Stomach (tissue), 8 donors: ENCODE measurements at regions not wholly inside any gene's neighbourhood (a gene's known extent, or its start where the extent isn't known, plus 50 kb on each side); places are given as distances from the start of the nearest gene placed in this dataset.

Experiments used
- DNase-seq, 2 donors: peaks; one replicate each; pipeline versions ENCODE4 v3.0.0 to v3.0.0-alpha.2; 2013 to 2019
- H3K27ac ChIP-seq, 5 donors: fragments of 200-600 bp in 4 of 5; sonication (generic) in 4 of 5; one replicate each; pipeline ENCODE4 v1.5.1; 2013 to 2019; ENCODE audit warnings: mild to moderate bottlenecking in 1 of 5, moderate library complexity in 1 of 5
- H3K27me3 ChIP-seq, 3 donors: fragments of 200-600 bp; sonication (generic); one replicate each; pipeline ENCODE4 v1.5.1; 2017 to 2019; ENCODE audit warnings: mixed run types in 1 of 3
- H3K36me3 ChIP-seq, 4 donors: fragments of 200-600 bp; sonication (generic); 1 replicate in 3 of 4; 2 replicates in 1 of 4; pipeline ENCODE4 v1.5.1; 2016 to 2019
- H3K4me1 ChIP-seq, 4 donors: fragments of 200-600 bp; sonication (generic); one replicate each; pipeline ENCODE4 v1.5.1; 2016 to 2019
- H3K4me3 ChIP-seq, 4 donors: fragments of 200-600 bp; sonication (generic) in 3 of 4; one replicate each; pipeline ENCODE4 v1.5.1; 2016 to 2019; ENCODE audit warnings: mild to moderate bottlenecking in 1 of 4
- H3K9me3 ChIP-seq, 4 donors: fragments of 200-600 bp; sonication (generic); one replicate each; pipeline ENCODE4 v1.5.1; 2016 to 2019
- EP300 ChIP-seq: sonication (generic); formaldehyde crosslinking; IDR thresholded peaks from one replicate; pipeline ENCODE4 v1.6.1; 2017; ENCODE audit warnings: antibody characterized with exemption
- POLR2A ChIP-seq, 4 donors: fragments of 450-650 bp; IDR thresholded peaks; one replicate each; pipeline ENCODE4 v1.6.1; 2016; ENCODE audit warnings: antibody characterized with exemption in 4 of 4, control low read depth in 2 of 4, mild to moderate bottlenecking in 1 of 4, moderate library complexity in 1 of 4
- POLR2AphosphoS5 ChIP-seq, 3 donors: sonication (generic); formaldehyde crosslinking; IDR thresholded peaks; one replicate each; pipeline ENCODE4 v1.6.1; 2016; ENCODE audit warnings: antibody characterized with exemption in 3 of 3
- WGBS, 5 donors: extraction: QIAGEN DNeasy Blood & Tissue Kit in 3 of 5; methylation state at CpG; one replicate each; pipeline versions ENCODE4 v1.1.5 to v1.1.7; 2013 to 2018; 5-methylcytosine and 5-hydroxymethylcytosine counted together
- intact Hi-C: fragments of 100-400 bp; cut with DNase I; formaldehyde crosslinking; loops from one replicate; pipeline ENCODE4 v1.15.1; 2023; ENCODE audit warnings: low total_unique reads
- TF ChIP-seq, protein P1 (sequence below), 7 experiments: fragments of 450-650 bp in 4 of 7; fragments of 200-600 bp in 3 of 7; sonication (generic) in 3 of 7; IDR thresholded peaks; one replicate each; pipeline ENCODE4 v1.5.1; 2016 to 2019; ENCODE audit warnings: antibody characterized with exemption in 7 of 7, control low read depth in 2 of 7, mild to moderate bottlenecking in 1 of 7
- donor health status: healthy with polysubstance abuse.
- donor health status: Bipolar disorder and iron deficiency.
- donor health status: healthy.

DNA sequence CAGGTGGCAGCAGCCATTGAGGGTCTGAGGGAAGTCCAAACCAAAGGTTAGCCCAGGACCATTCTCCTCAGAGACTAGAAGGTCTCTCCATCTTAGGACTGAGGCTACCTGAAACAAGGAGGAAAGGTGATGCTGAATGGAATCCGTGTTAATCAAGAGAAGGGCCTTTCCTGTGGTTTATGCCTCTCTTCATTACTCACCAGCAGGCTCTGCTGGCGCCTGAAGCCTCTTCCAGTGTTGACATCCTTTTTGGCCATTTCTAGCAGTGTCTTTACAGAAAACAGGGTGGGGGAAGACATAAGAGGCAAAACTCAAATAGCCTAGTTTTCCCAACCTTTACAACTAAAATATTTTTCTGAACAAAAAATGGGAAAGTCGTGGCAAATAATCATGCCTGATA, 98.0 kb downstream of the ENC1 start:
- intact Hi-C loops, result no loop called here
- DNase-seq, result no peak
- H3K27ac ChIP-seq, result peak overlapping the region in 2 of 5 donors; percentile 52 to 83
- H3K4me1 ChIP-seq, result peaks cover 35 to 65% (median 40%) of the 10 kb centered on the region in 4 donors
- no peak overlapping the region for H3K4me3 ChIP-seq
- H3K9me3 ChIP-seq, result no peaks in the 10 kb centered on the region
- no peaks in the 10 kb centered on the region for H3K36me3 ChIP-seq
- H3K27me3 ChIP-seq, result no peaks in the 10 kb centered on the region
- WGBS, 5 donors, result 76 to 90% (median 82%) methylated on average over 3 of the region's 3 CpGs
- no peak for TF ChIP-seq POLR2AphosphoS5 (IDR thresholded peaks at IDR 0.05)
- TF ChIP-seq, protein P1, sequence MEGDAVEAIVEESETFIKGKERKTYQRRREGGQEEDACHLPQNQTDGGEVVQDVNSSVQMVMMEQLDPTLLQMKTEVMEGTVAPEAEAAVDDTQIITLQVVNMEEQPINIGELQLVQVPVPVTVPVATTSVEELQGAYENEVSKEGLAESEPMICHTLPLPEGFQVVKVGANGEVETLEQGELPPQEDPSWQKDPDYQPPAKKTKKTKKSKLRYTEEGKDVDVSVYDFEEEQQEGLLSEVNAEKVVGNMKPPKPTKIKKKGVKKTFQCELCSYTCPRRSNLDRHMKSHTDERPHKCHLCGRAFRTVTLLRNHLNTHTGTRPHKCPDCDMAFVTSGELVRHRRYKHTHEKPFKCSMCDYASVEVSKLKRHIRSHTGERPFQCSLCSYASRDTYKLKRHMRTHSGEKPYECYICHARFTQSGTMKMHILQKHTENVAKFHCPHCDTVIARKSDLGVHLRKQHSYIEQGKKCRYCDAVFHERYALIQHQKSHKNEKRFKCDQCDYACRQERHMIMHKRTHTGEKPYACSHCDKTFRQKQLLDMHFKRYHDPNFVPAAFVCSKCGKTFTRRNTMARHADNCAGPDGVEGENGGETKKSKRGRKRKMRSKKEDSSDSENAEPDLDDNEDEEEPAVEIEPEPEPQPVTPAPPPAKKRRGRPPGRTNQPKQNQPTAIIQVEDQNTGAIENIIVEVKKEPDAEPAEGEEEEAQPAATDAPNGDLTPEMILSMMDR (IDR thresholded peaks at IDR 0.05), result no peak
- TF ChIP-seq EP300, result no peak
- no peak for TF ChIP-seq POLR2A (IDR thresholded peaks at IDR 0.05)

DNA sequence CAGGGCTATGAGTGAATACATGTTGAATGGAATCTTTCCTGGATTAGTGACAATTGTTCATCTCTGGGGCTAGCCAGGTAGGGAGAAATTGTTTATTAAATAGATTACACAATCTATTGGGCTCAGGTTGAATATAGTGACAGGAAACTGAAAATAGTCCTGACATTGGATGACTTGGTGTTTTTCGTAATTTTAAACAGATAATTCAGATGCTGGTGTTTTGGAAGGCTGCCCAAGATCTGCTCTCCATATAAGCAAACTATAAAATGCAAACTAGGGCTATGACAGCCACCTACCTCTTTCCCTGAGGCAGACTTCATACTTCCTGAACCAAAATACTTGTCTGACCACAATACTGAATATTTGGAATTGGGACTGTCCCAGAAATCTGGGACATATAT, 99.1 kb downstream of the ENC1 start:
- Histone ChIP-seq H3K27me3 (no peaks in the 10 kb centered on the region), H3K36me3 (no peaks in the 10 kb centered on the region), H3K4me1 (peaks cover 36 to 73% (median 44%) of the 10 kb centered on the region in 4 donors), H3K27ac (peak overlapping the region in 2 of 5 donors; percentile 52 to 58), H3K9me3 (no peaks in the 10 kb centered on the region), H3K4me3 (no peak overlapping the region)
- 44 to 61% (median 50%) methylated on average over 1 of the region's 1 CpG for WGBS, 5 donors
- TF ChIP-seq POLR2A (IDR thresholded peaks at IDR 0.05) (no peak), EP300 (no peak), POLR2AphosphoS5 (IDR thresholded peaks at IDR 0.05) (no peak)
- TF ChIP-seq, protein P1 (IDR thresholded peaks at IDR 0.05), result no peak
- intact Hi-C loops, result no loop called here
- DNase-seq, result no peak

DNA sequence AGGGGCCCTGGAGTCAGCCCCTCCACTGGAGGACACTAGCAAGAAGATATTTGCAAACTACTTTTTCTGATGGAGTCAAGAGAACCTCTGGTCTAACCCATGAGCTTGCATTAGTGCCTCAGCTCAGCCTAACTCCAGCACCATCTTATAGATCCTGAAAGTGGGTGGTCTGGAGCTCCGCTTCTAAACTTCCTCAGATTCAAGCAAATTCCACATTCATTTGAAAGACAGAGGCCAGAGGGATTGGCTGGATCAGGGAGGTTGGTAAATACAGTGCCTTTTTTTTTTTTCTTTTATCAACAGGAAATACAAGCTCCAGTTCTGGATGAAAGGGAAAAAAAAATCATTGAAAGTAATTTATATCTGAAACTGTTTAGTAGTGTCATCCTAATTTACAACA, 99.9 kb downstream of the ENC1 start:
- H3K27me3 ChIP-seq, result no peaks in the 10 kb centered on the region
- WGBS, 5 donors, result 20 to 67% (median 36%) methylated on average over 1 of the region's 1 CpG
- H3K36me3 ChIP-seq, result no peaks in the 10 kb centered on the region
- no peaks in the 10 kb centered on the region for H3K9me3 ChIP-seq
- intact Hi-C loops, result no loop called here
- H3K4me3 ChIP-seq, result no peak overlapping the region
- H3K4me1 ChIP-seq, result peaks cover 36 to 78% (median 47%) of the 10 kb centered on the region in 4 donors
- TF ChIP-seq POLR2A (IDR thresholded peaks at IDR 0.05), result no peak
- TF ChIP-seq, protein P1 (IDR thresholded peaks at IDR 0.05), result no peak
- TF ChIP-seq EP300, result no peak
- no peak for TF ChIP-seq POLR2AphosphoS5 (IDR thresholded peaks at IDR 0.05)
- DNase-seq, result peak in 1 of 2 donors; percentile 15
- H3K27ac ChIP-seq, result peak overlapping the region in 3 of 5 donors; percentile 31 to 58 (median 44)

DNA sequence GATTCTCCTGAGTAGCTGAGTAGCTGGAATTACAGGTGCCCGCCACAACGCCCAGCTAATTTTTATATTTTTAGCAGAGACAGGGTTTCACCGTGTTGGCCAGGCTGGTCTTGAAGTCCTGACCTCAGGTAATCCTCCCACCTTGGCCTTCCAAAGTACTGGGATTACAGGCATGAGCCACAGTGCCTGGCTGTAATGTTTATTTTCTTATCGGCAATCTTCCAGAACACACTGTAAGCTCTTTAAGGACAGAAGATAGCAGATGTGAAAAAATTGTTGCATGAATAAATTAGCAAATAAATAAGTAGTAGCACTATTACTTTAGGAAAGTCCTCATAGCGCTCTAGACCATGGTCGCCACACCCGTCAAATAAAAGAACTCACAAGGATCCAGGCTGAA, 100.5 kb downstream of the ENC1 start:
- H3K27ac ChIP-seq, result peak overlapping the region in 2 of 5 donors; percentile 44 to 58
- intact Hi-C loops, result no loop called here
- H3K27me3 ChIP-seq, result no peaks in the 10 kb centered on the region
- peaks cover 36 to 78% (median 47%) of the 10 kb centered on the region in 4 donors for H3K4me1 ChIP-seq
- TF ChIP-seq POLR2AphosphoS5 (IDR thresholded peaks at IDR 0.05) (peak in 1 of 3 donors; percentile 37), EP300 (no peak), POLR2A (IDR thresholded peaks at IDR 0.05) (no peak)
- TF ChIP-seq, protein P1 (IDR thresholded peaks at IDR 0.05), result no peak
- 24 to 44% (median 35%) methylated on average over 7 of the region's 7 CpGs for WGBS, 5 donors
- no peaks in the 10 kb centered on the region for H3K36me3 ChIP-seq
- peaks cover 0 to 2% (median 0%) of the 10 kb centered on the region in 4 donors for H3K9me3 ChIP-seq
- DNase-seq, result peak in 1 of 2 donors; percentile 37
- no peak overlapping the region for H3K4me3 ChIP-seq
